SK-N-SH (cell line): ENCODE measurements at regions not wholly inside any gene's neighbourhood (a gene's known extent, or its start where the extent isn't known, plus 50 kb on each side); places are given as distances from the start of the nearest gene placed in this dataset.

Experiments used
- CTCF ChIA-PET: fragments of 300-600, 350-600 bp; formaldehyde crosslinking; extraction: SDS; loops from one replicate; lab custom pipeline; 2021; lab: Yijun Ruan, JAX
- POLR2A ChIA-PET: fragments of 350-600 bp; sonication (Branson Sonifier 250); formaldehyde crosslinking; extraction: SDS; loops from one replicate; lab custom pipeline; 2020; ENCODE audit warnings: antibody characterized with exemption, inconsistent platforms; lab: Yijun Ruan, JAX
- DNase-seq: peaks from one replicate; pipeline ENCODE4 v3.0.0; 2012
- H2AFZ ChIP-seq: fragments of 200-600 bp; sonication (generic); 2 replicates; pipeline ENCODE4 v1.8.1; 2016; ENCODE audit warnings: antibody characterized with exemption, mild to moderate bottlenecking, low read depth
- H3F3A ChIP-seq: fragments of 200-600 bp; sonication (generic); replicated peaks from 2 replicates; pipeline ENCODE3; 2016; ENCODE audit warnings: antibody characterized with exemption, mild to moderate bottlenecking; ENCODE audit not compliant: insufficient read depth
- H3K27ac ChIP-seq, 2 experiments: fragments of 200-500 bp in 1 of 2; fragments of 200-600 bp in 1 of 2; sonication (Bioruptor generic) in 1 of 2; sonication (generic), shearing (Covaris generic) in 1 of 2; 2 replicates each; pipeline versions ENCODE4 v1.5.1 to v1.6.1; 2014 to 2016; ENCODE audit warnings: low read depth in 2 of 2, inconsistent platforms in 1 of 2, low read length in 1 of 2, mild to moderate bottlenecking in 1 of 2, mixed read lengths in 1 of 2
- H3K27me3 ChIP-seq: fragments of 200-600 bp; sonication (generic), shearing (Covaris generic); 2 replicates; pipeline ENCODE4 v1.6.1; 2016; ENCODE audit warnings: mixed run types; ENCODE audit not compliant: insufficient read depth
- H3K36me3 ChIP-seq, 2 experiments: fragments of 200-500 bp in 1 of 2; fragments of 200-600 bp in 1 of 2; sonication (Bioruptor generic) in 1 of 2; sonication (generic) in 1 of 2; replicated peaks in 1 of 2; 2 replicates each; pipeline versions ENCODE3 to v1.5.1; 2014 to 2016; ENCODE audit warnings: low read length in 1 of 2, mild to moderate bottlenecking in 1 of 2; ENCODE audit not compliant: insufficient read depth in 2 of 2, control insufficient read depth in 1 of 2
- H3K4me1 ChIP-seq, 2 experiments: fragments of 200-500 bp in 1 of 2; fragments of 200-600 bp in 1 of 2; sonication (Bioruptor generic) in 1 of 2; sonication (generic), shearing (Covaris generic) in 1 of 2; 2 replicates each; pipeline versions ENCODE4 v1.5.1 to v1.6.1; 2014 to 2016; ENCODE audit warnings: low read depth in 1 of 2, low read length in 1 of 2, mixed run types in 1 of 2; ENCODE audit not compliant: insufficient read depth in 2 of 2, control insufficient read depth in 1 of 2
- H3K4me2 ChIP-seq: fragments of 200-600 bp; sonication (generic), shearing (Covaris generic); 2 replicates; pipeline ENCODE4 v1.6.1; 2017; ENCODE audit warnings: mixed run types
- H3K4me3 ChIP-seq, 2 experiments: fragments of 200-500 bp in 1 of 2; fragments of 200-600 bp in 1 of 2; sonication (Bioruptor generic) in 1 of 2; sonication (generic), shearing (Covaris generic) in 1 of 2; 2 replicates each; pipeline versions ENCODE4 v1.5.1 to v1.8.1; 2014 to 2016; ENCODE audit warnings: low read depth in 2 of 2, inconsistent platforms in 1 of 2, low read length in 1 of 2, mild to moderate bottlenecking in 1 of 2, mixed read lengths in 1 of 2, moderate library complexity in 1 of 2
- H3K79me2 ChIP-seq: fragments of 200-600 bp; sonication (generic); 2 replicates; pipeline ENCODE4 v1.8.1; 2017; ENCODE audit warnings: mild to moderate bottlenecking; ENCODE audit not compliant: insufficient read depth
- H3K9ac ChIP-seq: fragments of 200-600 bp; sonication (generic); 2 replicates; pipeline ENCODE4 v1.6.1; 2017; ENCODE audit warnings: mixed run types
- H3K9me2 ChIP-seq: fragments of 200-600 bp; sonication (generic); 2 replicates; pipeline ENCODE4 v1.6.1; 2017; ENCODE audit warnings: mixed run types
- H3K9me3 ChIP-seq: fragments of 200-600 bp; sonication (generic); 2 replicates; pipeline ENCODE4 v1.6.1; 2017; ENCODE audit warnings: mixed run types, mild to moderate bottlenecking, moderate library complexity
- H4K20me1 ChIP-seq: fragments of 200-600 bp; sonication (generic); 2 replicates; pipeline ENCODE4 v1.6.1; 2017; ENCODE audit warnings: mild to moderate bottlenecking, mixed run types; ENCODE audit not compliant: insufficient read depth
- CHD2 ChIP-seq: fragments of 150-350 bp; IDR thresholded peaks from 2 replicates; pipeline ENCODE4 v1.6.1; 2018; ENCODE audit warnings: low read length; ENCODE audit not compliant: partially characterized antibody
- CTCF ChIP-seq: fragments of 200-600 bp; sonication (generic); IDR thresholded peaks from 2 replicates; pipeline ENCODE4 v1.6.1; 2017; ENCODE audit warnings: antibody characterized with exemption, mild to moderate bottlenecking, moderate library complexity
- EZH2phosphoT487 ChIP-seq: fragments of 200-600 bp; sonication (generic); IDR thresholded peaks from 2 replicates; pipeline ENCODE4 v1.6.1; 2017; ENCODE audit warnings: low read depth, mixed run types, mild to moderate bottlenecking, antibody characterized with exemption, moderate library complexity, borderline replicate concordance
- FOSL2 ChIP-seq: IDR thresholded peaks from 2 replicates; pipeline ENCODE4 v1.4.0; 2012; ENCODE audit warnings: low read depth, mild to moderate bottlenecking, moderate library complexity, borderline replicate concordance
- FOXJ3 ChIP-seq: sonication (generic); formaldehyde crosslinking; IDR thresholded peaks from 2 replicates; pipeline ENCODE4 v1.5.1; 2020; ENCODE audit warnings: mild to moderate bottlenecking, missing genetic modification reagents
- GABPA ChIP-seq: IDR thresholded peaks from 2 replicates; pipeline ENCODE4 v1.4.0; 2012; ENCODE audit warnings: low read depth, mild to moderate bottlenecking
- GATA2 ChIP-seq: sonication (generic); formaldehyde crosslinking; IDR thresholded peaks from 2 replicates; pipeline ENCODE4 v1.5.0; 2020; ENCODE audit warnings: mild to moderate bottlenecking, missing genetic modification reagents
- JUND ChIP-seq: IDR thresholded peaks from 2 replicates; pipeline ENCODE4 v1.4.0; 2012
- MEF2A ChIP-seq: IDR thresholded peaks from 2 replicates; pipeline ENCODE4 v1.4.0; 2012; ENCODE audit warnings: low read depth, borderline replicate concordance
- MXI1 ChIP-seq: IDR thresholded peaks from 2 replicates; pipeline ENCODE4 v1.6.1; 2012; ENCODE audit warnings: mild to moderate bottlenecking, low read depth, low read length, improper control_type of control experiment
- RAD21 ChIP-seq: IDR thresholded peaks from 2 replicates; pipeline ENCODE4 v1.6.1; 2012; ENCODE audit warnings: mild to moderate bottlenecking, low read length
- RCOR1 ChIP-seq: fragments of 150-350 bp; IDR thresholded peaks from 2 replicates; pipeline ENCODE4 v1.6.1; 2017; ENCODE audit warnings: antibody characterized with exemption, low read length
- REST ChIP-seq: IDR thresholded peaks from 2 replicates; pipeline ENCODE4 v1.6.1; 2012; ENCODE audit warnings: mild to moderate bottlenecking, low read depth, low read length, moderate library complexity
- RFX5 ChIP-seq: IDR thresholded peaks from 2 replicates; pipeline ENCODE4 v1.6.1; 2012; ENCODE audit warnings: mild to moderate bottlenecking, improper control_type of control experiment, low read length
- YY1 ChIP-seq: IDR thresholded peaks from 2 replicates; pipeline ENCODE4 v1.4.0; 2012; ENCODE audit warnings: low read depth, mild to moderate bottlenecking
- WGBS: methylation state at CpG from one replicate; pipeline ENCODE4 v1.1.6; 2017; ENCODE audit warnings: low lambda C conversion rate; 5-methylcytosine and 5-hydroxymethylcytosine counted together

- H3K27ac ChIP-seq, result peak overlapping the region in 1 of 2 experiments; percentile 45; a peak in 2 of 4 replicates
- no peak overlapping the region for H3K9ac ChIP-seq
- no peaks in the 10 kb centered on the region for H3F3A ChIP-seq
- H4K20me1 ChIP-seq, result no peaks in the 10 kb centered on the region
- H3K36me3 ChIP-seq, result no peaks in the 10 kb centered on the region
- POLR2A ChIA-PET, result no interaction called here
- WGBS, result 19% methylated on average over 3 of the region's 3 CpGs
- no peaks in the 10 kb centered on the region for H3K9me3 ChIP-seq
- CTCF ChIA-PET, result no interaction called here
- no peak overlapping the region for H3K4me2 ChIP-seq
- no peak for DNase-seq
- no peak overlapping the region for H3K4me3 ChIP-seq
- no peaks in the 10 kb centered on the region for H3K9me2 ChIP-seq
- H3K79me2 ChIP-seq, result no peaks in the 10 kb centered on the region
- no peaks in the 10 kb centered on the region; a peak in 1 of 4 replicates for H3K4me1 ChIP-seq
- TF ChIP-seq JUND, result no peak
- no peak for TF ChIP-seq RFX5
- TF ChIP-seq FOSL2, result no peak
- no peak for TF ChIP-seq RCOR1
- no peak for TF ChIP-seq YY1
- TF ChIP-seq FOXJ3, result no peak
- no peak for TF ChIP-seq RAD21
- no peak for TF ChIP-seq CHD2
- TF ChIP-seq MXI1, result no peak
- no peak for TF ChIP-seq REST
- TF ChIP-seq EZH2phosphoT487, result no peak
- no peak for TF ChIP-seq GATA2 (CRISPR knock-in tag)
- no peak for TF ChIP-seq MEF2A
- no peak for TF ChIP-seq CTCF
- TF ChIP-seq GABPA, result no peak
- TF ChIP-seq, all 33 proteins: peak for 0
- Histone ChIP-seq H2AFZ (no peak overlapping the region), H3K27me3 (no peaks in the 10 kb centered on the region)
Measured at GRCh38 chr7:110187877-110188554, 902.9 kb upstream of the LRRN3 start.
